ENCODE measurements at regions not wholly inside any gene's neighbourhood (a gene's known extent, or its start where the extent isn't known, plus 50 kb on each side); places are given as distances from the start of the nearest gene placed in this dataset.
A peak's percentile ranks its signal among the peaks of the same experiment; 100 is the strongest.

- H3K4me1 Mint-ChIP-seq (ENCODE audit: low read depth, unreplicated experiment), result no peaks in the 10 kb centered on the region
- peaks cover 2% of the 10 kb centered on the region for H3K9me3 Mint-ChIP-seq (ENCODE audit: unreplicated experiment)
- Histone ChIP-seq H2AFZ (ENCODE audit: low read depth, low read length) (no peak overlapping the region), H3K9ac (ENCODE audit: low read length) (no peak overlapping the region), H3K36me3 (ENCODE audit: insufficient read depth, low read length) (no peaks in the 10 kb centered on the region), H3K9me3 (ENCODE audit: insufficient read depth, low read depth, low read length) (no peaks in the 10 kb centered on the region), H3K4me3 (ENCODE audit: insufficient read depth, low read depth, low read length) (no peak overlapping the region), H3K4me2 (ENCODE audit: low read length) (no peak overlapping the region), H3K4me1 (ENCODE audit: insufficient read depth, low read length) (no peaks in the 10 kb centered on the region), H3K27me3 (ENCODE audit: insufficient read depth, low read length) (no peaks in the 10 kb centered on the region), H4K20me1 (ENCODE audit: insufficient read depth, low read length) (no peaks in the 10 kb centered on the region), H3K79me2 (ENCODE audit: insufficient read depth, low read length) (no peaks in the 10 kb centered on the region), H3K27ac (ENCODE audit: low read depth, low read length) (no peak overlapping the region)
- FAIRE-seq, result peak; percentile 74
- no peaks in the 10 kb centered on the region for H3K27me3 Mint-ChIP-seq (ENCODE audit: low read depth, unreplicated experiment)
- no peak overlapping the region for H3K4me3 Mint-ChIP-seq (ENCODE audit: unreplicated experiment)
- TF ChIP-seq EZH2 (IDR thresholded peaks at IDR 0.05; ENCODE audit: insufficient read depth, low read length) (no peak), CTCF (IDR thresholded peaks at IDR 0.05; ENCODE audit: insufficient read depth, low read depth, low read length) (no peak)
- no peak overlapping the region for H3K27ac Mint-ChIP-seq (ENCODE audit: unreplicated experiment)
- no peak for DNase-seq (ENCODE audit: low read depth)
- no peaks in the 10 kb centered on the region for H3K36me3 Mint-ChIP-seq (ENCODE audit: low read depth, unreplicated experiment)
These were observed 138.7 kb downstream of the RFPL4B start for GRCh38 chr6:112485827-112486212.

- H3K27ac Mint-ChIP-seq (ENCODE audit: unreplicated experiment), result no peak overlapping the region
- Histone ChIP-seq H3K27ac (ENCODE audit: low read depth, low read length) (no peak overlapping the region), H2AFZ (ENCODE audit: low read depth, low read length) (no peak overlapping the region), H3K4me2 (ENCODE audit: low read length) (no peak overlapping the region), H3K4me1 (ENCODE audit: insufficient read depth, low read length) (no peaks in the 10 kb centered on the region), H3K9ac (ENCODE audit: low read length) (no peak overlapping the region), H3K36me3 (ENCODE audit: insufficient read depth, low read length) (no peaks in the 10 kb centered on the region), H4K20me1 (ENCODE audit: insufficient read depth, low read length) (no peaks in the 10 kb centered on the region), H3K79me2 (ENCODE audit: insufficient read depth, low read length) (no peaks in the 10 kb centered on the region), H3K9me3 (ENCODE audit: insufficient read depth, low read depth, low read length) (no peaks in the 10 kb centered on the region), H3K4me3 (ENCODE audit: insufficient read depth, low read depth, low read length) (no peak overlapping the region), H3K27me3 (ENCODE audit: insufficient read depth, low read length) (no peaks in the 10 kb centered on the region)
- FAIRE-seq, result no peak
- no peak for TF ChIP-seq CTCF (IDR thresholded peaks at IDR 0.05; ENCODE audit: insufficient read depth, low read depth, low read length)
- no peak for TF ChIP-seq EZH2 (IDR thresholded peaks at IDR 0.05; ENCODE audit: insufficient read depth, low read length)
- no peaks in the 10 kb centered on the region for H3K27me3 Mint-ChIP-seq (ENCODE audit: low read depth, unreplicated experiment)
- H3K36me3 Mint-ChIP-seq (ENCODE audit: low read depth, unreplicated experiment), result no peaks in the 10 kb centered on the region
- H3K9me3 Mint-ChIP-seq (ENCODE audit: unreplicated experiment), result peaks cover 2% of the 10 kb centered on the region
- no peaks in the 10 kb centered on the region for H3K4me1 Mint-ChIP-seq (ENCODE audit: low read depth, unreplicated experiment)
- no peak for DNase-seq (ENCODE audit: low read depth)
- H3K4me3 Mint-ChIP-seq (ENCODE audit: unreplicated experiment), result no peak overlapping the region
These were observed 139.3 kb downstream of the RFPL4B start for GRCh38 chr6:112486454-112486853.

- Histone ChIP-seq H3K79me2 (ENCODE audit: insufficient read depth, low read length) (no peaks in the 10 kb centered on the region), H3K27me3 (ENCODE audit: insufficient read depth, low read length) (no peaks in the 10 kb centered on the region), H3K36me3 (ENCODE audit: insufficient read depth, low read length) (no peaks in the 10 kb centered on the region), H3K4me3 (ENCODE audit: insufficient read depth, low read depth, low read length) (no peak overlapping the region), H4K20me1 (ENCODE audit: insufficient read depth, low read length) (no peaks in the 10 kb centered on the region), H3K9ac (ENCODE audit: low read length) (no peak overlapping the region), H3K4me1 (ENCODE audit: insufficient read depth, low read length) (no peaks in the 10 kb centered on the region), H2AFZ (ENCODE audit: low read depth, low read length) (no peak overlapping the region), H3K9me3 (ENCODE audit: insufficient read depth, low read depth, low read length) (no peaks in the 10 kb centered on the region), H3K4me2 (ENCODE audit: low read length) (no peak overlapping the region), H3K27ac (ENCODE audit: low read depth, low read length) (no peak overlapping the region)
- no peaks in the 10 kb centered on the region for H3K4me1 Mint-ChIP-seq (ENCODE audit: low read depth, unreplicated experiment)
- no peak for FAIRE-seq
- H3K27me3 Mint-ChIP-seq (ENCODE audit: low read depth, unreplicated experiment), result no peaks in the 10 kb centered on the region
- no peak overlapping the region for H3K27ac Mint-ChIP-seq (ENCODE audit: unreplicated experiment)
- no peaks in the 10 kb centered on the region for H3K36me3 Mint-ChIP-seq (ENCODE audit: low read depth, unreplicated experiment)
- TF ChIP-seq CTCF (IDR thresholded peaks at IDR 0.05; ENCODE audit: insufficient read depth, low read depth, low read length) (no peak), EZH2 (IDR thresholded peaks at IDR 0.05; ENCODE audit: insufficient read depth, low read length) (no peak)
- no peak for DNase-seq (ENCODE audit: low read depth)
- H3K9me3 Mint-ChIP-seq (ENCODE audit: unreplicated experiment), result no peaks in the 10 kb centered on the region
- H3K4me3 Mint-ChIP-seq (ENCODE audit: unreplicated experiment), result no peak overlapping the region
These were observed 141.1 kb downstream of the RFPL4B start for GRCh38 chr6:112488238-112488637.
